SK-N-SH (cell line): ENCODE measurements at regions not wholly inside any gene's neighbourhood (a gene's known extent, or its start where the extent isn't known, plus 50 kb on each side); places are given as distances from the start of the nearest gene placed in this dataset.

Experiments
- CTCF ChIA-PET: fragments of 300-600, 350-600 bp; formaldehyde crosslinking; extraction: SDS; loops from one replicate; lab custom pipeline; 2021; lab: Yijun Ruan, JAX
- POLR2A ChIA-PET: fragments of 350-600 bp; sonication (Branson Sonifier 250); formaldehyde crosslinking; extraction: SDS; loops from one replicate; lab custom pipeline; 2020; ENCODE audit warnings: antibody characterized with exemption, inconsistent platforms; lab: Yijun Ruan, JAX
- DNase-seq: peaks from one replicate; pipeline ENCODE4 v3.0.0; 2012
- H2AFZ ChIP-seq: fragments of 200-600 bp; sonication (generic); 2 replicates; pipeline ENCODE4 v1.8.1; 2016; ENCODE audit warnings: antibody characterized with exemption, mild to moderate bottlenecking, low read depth
- H3F3A ChIP-seq: fragments of 200-600 bp; sonication (generic); replicated peaks from 2 replicates; pipeline ENCODE3; 2016; ENCODE audit warnings: antibody characterized with exemption, mild to moderate bottlenecking; ENCODE audit not compliant: insufficient read depth
- H3K27ac ChIP-seq, 2 experiments: fragments of 200-500 bp in 1 of 2; fragments of 200-600 bp in 1 of 2; sonication (Bioruptor generic) in 1 of 2; sonication (generic), shearing (Covaris generic) in 1 of 2; 2 replicates each; pipeline versions ENCODE4 v1.5.1 to v1.6.1; 2014 to 2016; ENCODE audit warnings: low read depth in 2 of 2, inconsistent platforms in 1 of 2, low read length in 1 of 2, mild to moderate bottlenecking in 1 of 2, mixed read lengths in 1 of 2
- H3K27me3 ChIP-seq: fragments of 200-600 bp; sonication (generic), shearing (Covaris generic); 2 replicates; pipeline ENCODE4 v1.6.1; 2016; ENCODE audit warnings: mixed run types; ENCODE audit not compliant: insufficient read depth
- H3K36me3 ChIP-seq, 2 experiments: fragments of 200-500 bp in 1 of 2; fragments of 200-600 bp in 1 of 2; sonication (Bioruptor generic) in 1 of 2; sonication (generic) in 1 of 2; replicated peaks in 1 of 2; 2 replicates each; pipeline versions ENCODE3 to v1.5.1; 2014 to 2016; ENCODE audit warnings: low read length in 1 of 2, mild to moderate bottlenecking in 1 of 2; ENCODE audit not compliant: insufficient read depth in 2 of 2, control insufficient read depth in 1 of 2
- H3K4me1 ChIP-seq, 2 experiments: fragments of 200-500 bp in 1 of 2; fragments of 200-600 bp in 1 of 2; sonication (Bioruptor generic) in 1 of 2; sonication (generic), shearing (Covaris generic) in 1 of 2; 2 replicates each; pipeline versions ENCODE4 v1.5.1 to v1.6.1; 2014 to 2016; ENCODE audit warnings: low read depth in 1 of 2, low read length in 1 of 2, mixed run types in 1 of 2; ENCODE audit not compliant: insufficient read depth in 2 of 2, control insufficient read depth in 1 of 2
- H3K4me2 ChIP-seq: fragments of 200-600 bp; sonication (generic), shearing (Covaris generic); 2 replicates; pipeline ENCODE4 v1.6.1; 2017; ENCODE audit warnings: mixed run types
- H3K4me3 ChIP-seq, 2 experiments: fragments of 200-500 bp in 1 of 2; fragments of 200-600 bp in 1 of 2; sonication (Bioruptor generic) in 1 of 2; sonication (generic), shearing (Covaris generic) in 1 of 2; 2 replicates each; pipeline versions ENCODE4 v1.5.1 to v1.8.1; 2014 to 2016; ENCODE audit warnings: low read depth in 2 of 2, inconsistent platforms in 1 of 2, low read length in 1 of 2, mild to moderate bottlenecking in 1 of 2, mixed read lengths in 1 of 2, moderate library complexity in 1 of 2
- H3K79me2 ChIP-seq: fragments of 200-600 bp; sonication (generic); 2 replicates; pipeline ENCODE4 v1.8.1; 2017; ENCODE audit warnings: mild to moderate bottlenecking; ENCODE audit not compliant: insufficient read depth
- H3K9ac ChIP-seq: fragments of 200-600 bp; sonication (generic); 2 replicates; pipeline ENCODE4 v1.6.1; 2017; ENCODE audit warnings: mixed run types
- H3K9me2 ChIP-seq: fragments of 200-600 bp; sonication (generic); 2 replicates; pipeline ENCODE4 v1.6.1; 2017; ENCODE audit warnings: mixed run types
- H3K9me3 ChIP-seq: fragments of 200-600 bp; sonication (generic); 2 replicates; pipeline ENCODE4 v1.6.1; 2017; ENCODE audit warnings: mixed run types, mild to moderate bottlenecking, moderate library complexity
- H4K20me1 ChIP-seq: fragments of 200-600 bp; sonication (generic); 2 replicates; pipeline ENCODE4 v1.6.1; 2017; ENCODE audit warnings: mild to moderate bottlenecking, mixed run types; ENCODE audit not compliant: insufficient read depth
- ELF1 ChIP-seq: IDR thresholded peaks from 2 replicates; pipeline ENCODE4 v1.4.0; 2012
- EZH2phosphoT487 ChIP-seq: fragments of 200-600 bp; sonication (generic); IDR thresholded peaks from 2 replicates; pipeline ENCODE4 v1.6.1; 2017; ENCODE audit warnings: low read depth, mixed run types, mild to moderate bottlenecking, antibody characterized with exemption, moderate library complexity, borderline replicate concordance
- FOXJ3 ChIP-seq: sonication (generic); formaldehyde crosslinking; IDR thresholded peaks from 2 replicates; pipeline ENCODE4 v1.5.1; 2020; ENCODE audit warnings: mild to moderate bottlenecking, missing genetic modification reagents
- FOXM1 ChIP-seq: IDR thresholded peaks from 2 replicates; pipeline ENCODE4 v1.4.0; 2012; ENCODE audit warnings: low read depth, mild to moderate bottlenecking
- GABPA ChIP-seq: IDR thresholded peaks from 2 replicates; pipeline ENCODE4 v1.4.0; 2012; ENCODE audit warnings: low read depth, mild to moderate bottlenecking
- JUND ChIP-seq: IDR thresholded peaks from 2 replicates; pipeline ENCODE4 v1.4.0; 2012
- NRF1 ChIP-seq: IDR thresholded peaks from 2 replicates; pipeline ENCODE4 v1.6.1; 2012; ENCODE audit warnings: low read depth, mild to moderate bottlenecking, low read length
- RCOR1 ChIP-seq: fragments of 150-350 bp; IDR thresholded peaks from 2 replicates; pipeline ENCODE4 v1.6.1; 2017; ENCODE audit warnings: antibody characterized with exemption, low read length
- RFX5 ChIP-seq: IDR thresholded peaks from 2 replicates; pipeline ENCODE4 v1.6.1; 2012; ENCODE audit warnings: mild to moderate bottlenecking, improper control_type of control experiment, low read length
- RXRA ChIP-seq: IDR thresholded peaks from 2 replicates; pipeline ENCODE4 v1.4.0; 2012; ENCODE audit warnings: low read depth, mild to moderate bottlenecking, borderline replicate concordance
- WGBS: methylation state at CpG from one replicate; pipeline ENCODE4 v1.1.6; 2017; ENCODE audit warnings: low lambda C conversion rate; 5-methylcytosine and 5-hydroxymethylcytosine counted together
- TF ChIP-seq, protein P1 (sequence below): fragments of 200-600 bp; sonication (generic); IDR thresholded peaks from 2 replicates; pipeline ENCODE4 v1.6.1; 2017; ENCODE audit warnings: antibody characterized with exemption, mild to moderate bottlenecking, moderate library complexity
- TF ChIP-seq, protein P2 (sequence below): fragments of 150-350 bp; IDR thresholded peaks from 2 replicates; pipeline ENCODE4 v1.6.1; 2016; ENCODE audit warnings: mild to moderate bottlenecking, low read depth, low read length
- TF ChIP-seq, protein P3 (sequence below): IDR thresholded peaks from 2 replicates; pipeline ENCODE4 v1.4.0; 2012; ENCODE audit warnings: low read depth
- TF ChIP-seq, protein P4 (sequence below): fragments of 150-350 bp; IDR thresholded peaks from 2 replicates; pipeline ENCODE4 v1.6.1; 2017; ENCODE audit warnings: antibody characterized with exemption, low read length, low read depth, borderline replicate concordance
- TF ChIP-seq, protein P5 (sequence below): IDR thresholded peaks from 2 replicates; pipeline ENCODE4; 2012
- TF ChIP-seq, protein P6 (sequence below): IDR thresholded peaks from 2 replicates; pipeline ENCODE4 v1.4.0; 2012; ENCODE audit warnings: low read depth, borderline replicate concordance

DNA sequence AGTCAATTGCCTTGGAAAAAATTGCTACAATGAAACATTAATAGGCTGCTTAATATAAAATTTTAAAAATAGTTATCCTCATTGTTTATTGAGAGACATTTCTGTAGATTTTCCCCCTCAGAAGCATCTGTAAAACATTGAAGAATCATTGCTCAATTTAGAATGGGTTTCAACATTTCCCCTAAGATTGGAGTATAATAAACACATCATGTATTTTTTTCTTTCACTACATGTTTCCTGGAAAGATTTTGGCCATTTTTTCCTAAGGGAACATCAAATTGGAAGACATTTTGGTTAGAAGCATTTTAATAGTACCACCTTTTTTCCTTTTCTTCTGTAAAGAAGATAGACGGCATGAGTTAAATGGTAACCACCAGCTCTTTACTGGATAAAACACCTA is 443.2 kb upstream of the SPHKAP start (continued):
- TF ChIP-seq, protein P1, sequence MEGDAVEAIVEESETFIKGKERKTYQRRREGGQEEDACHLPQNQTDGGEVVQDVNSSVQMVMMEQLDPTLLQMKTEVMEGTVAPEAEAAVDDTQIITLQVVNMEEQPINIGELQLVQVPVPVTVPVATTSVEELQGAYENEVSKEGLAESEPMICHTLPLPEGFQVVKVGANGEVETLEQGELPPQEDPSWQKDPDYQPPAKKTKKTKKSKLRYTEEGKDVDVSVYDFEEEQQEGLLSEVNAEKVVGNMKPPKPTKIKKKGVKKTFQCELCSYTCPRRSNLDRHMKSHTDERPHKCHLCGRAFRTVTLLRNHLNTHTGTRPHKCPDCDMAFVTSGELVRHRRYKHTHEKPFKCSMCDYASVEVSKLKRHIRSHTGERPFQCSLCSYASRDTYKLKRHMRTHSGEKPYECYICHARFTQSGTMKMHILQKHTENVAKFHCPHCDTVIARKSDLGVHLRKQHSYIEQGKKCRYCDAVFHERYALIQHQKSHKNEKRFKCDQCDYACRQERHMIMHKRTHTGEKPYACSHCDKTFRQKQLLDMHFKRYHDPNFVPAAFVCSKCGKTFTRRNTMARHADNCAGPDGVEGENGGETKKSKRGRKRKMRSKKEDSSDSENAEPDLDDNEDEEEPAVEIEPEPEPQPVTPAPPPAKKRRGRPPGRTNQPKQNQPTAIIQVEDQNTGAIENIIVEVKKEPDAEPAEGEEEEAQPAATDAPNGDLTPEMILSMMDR = no peak

DNA sequence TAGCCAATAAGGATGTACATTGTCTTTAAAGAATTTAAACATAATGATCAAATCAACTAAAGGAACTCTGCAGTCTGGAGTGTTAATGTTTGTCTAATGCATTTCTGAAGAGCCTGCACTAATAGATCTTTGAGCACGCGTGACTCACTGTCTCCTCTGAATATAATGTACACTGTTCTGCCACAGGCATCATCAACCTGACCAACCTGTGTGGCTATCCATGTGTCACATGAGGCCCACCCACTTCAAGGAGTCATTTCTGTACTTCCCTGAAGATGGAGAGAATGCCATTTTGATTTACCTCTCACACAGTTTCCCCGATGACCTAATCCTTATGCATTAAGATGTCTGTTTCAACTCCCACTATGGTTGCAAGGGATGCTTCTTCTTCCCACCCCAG is 434.0 kb upstream of the SPHKAP start:
- no peaks in the 10 kb centered on the region for H3K36me3 ChIP-seq
- no peak overlapping the region for H3K27ac ChIP-seq
- no peak overlapping the region for H3K4me3 ChIP-seq
- H3K27me3 ChIP-seq = no peaks in the 10 kb centered on the region
- CTCF ChIA-PET = no interaction called here
- peaks cover 1% of the 10 kb centered on the region; the same call in 1 of the 2 replicates for H3K9me3 ChIP-seq
- H3K79me2 ChIP-seq = no peaks in the 10 kb centered on the region
- POLR2A ChIA-PET = no interaction called here
- H3K4me1 ChIP-seq = no peaks in the 10 kb centered on the region; a peak in 1 of 4 replicates
- TF ChIP-seq, protein P2, sequence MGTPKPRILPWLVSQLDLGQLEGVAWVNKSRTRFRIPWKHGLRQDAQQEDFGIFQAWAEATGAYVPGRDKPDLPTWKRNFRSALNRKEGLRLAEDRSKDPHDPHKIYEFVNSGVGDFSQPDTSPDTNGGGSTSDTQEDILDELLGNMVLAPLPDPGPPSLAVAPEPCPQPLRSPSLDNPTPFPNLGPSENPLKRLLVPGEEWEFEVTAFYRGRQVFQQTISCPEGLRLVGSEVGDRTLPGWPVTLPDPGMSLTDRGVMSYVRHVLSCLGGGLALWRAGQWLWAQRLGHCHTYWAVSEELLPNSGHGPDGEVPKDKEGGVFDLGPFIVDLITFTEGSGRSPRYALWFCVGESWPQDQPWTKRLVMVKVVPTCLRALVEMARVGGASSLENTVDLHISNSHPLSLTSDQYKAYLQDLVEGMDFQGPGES = no peak
- TF ChIP-seq RXRA = no peak
- TF ChIP-seq FOXJ3 = no peak
- no peak for TF ChIP-seq JUND
- TF ChIP-seq NRF1 = no peak
- TF ChIP-seq, protein P3, sequence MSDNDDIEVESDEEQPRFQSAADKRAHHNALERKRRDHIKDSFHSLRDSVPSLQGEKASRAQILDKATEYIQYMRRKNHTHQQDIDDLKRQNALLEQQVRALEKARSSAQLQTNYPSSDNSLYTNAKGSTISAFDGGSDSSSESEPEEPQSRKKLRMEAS = no peak
- TF ChIP-seq RFX5 = no peak
- TF ChIP-seq GABPA = no peak
- TF ChIP-seq, protein P4, sequence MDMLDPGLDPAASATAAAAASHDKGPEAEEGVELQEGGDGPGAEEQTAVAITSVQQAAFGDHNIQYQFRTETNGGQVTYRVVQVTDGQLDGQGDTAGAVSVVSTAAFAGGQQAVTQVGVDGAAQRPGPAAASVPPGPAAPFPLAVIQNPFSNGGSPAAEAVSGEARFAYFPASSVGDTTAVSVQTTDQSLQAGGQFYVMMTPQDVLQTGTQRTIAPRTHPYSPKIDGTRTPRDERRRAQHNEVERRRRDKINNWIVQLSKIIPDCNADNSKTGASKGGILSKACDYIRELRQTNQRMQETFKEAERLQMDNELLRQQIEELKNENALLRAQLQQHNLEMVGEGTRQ = no peak
- no peaks in the 10 kb centered on the region for H4K20me1 ChIP-seq
- WGBS = 73% methylated on average over 3 of the region's 3 CpGs
- H3F3A ChIP-seq = peaks cover 9% of the 10 kb centered on the region
- no peak overlapping the region for H3K4me2 ChIP-seq
- H3K9ac ChIP-seq = no peak overlapping the region
- no peak overlapping the region for H2AFZ ChIP-seq
- no peak for DNase-seq
- 0 out of 2 replicates have a peak, but pooled peaks cover 3% of the 10 kb centered on the region for H3K9me2 ChIP-seq

DNA sequence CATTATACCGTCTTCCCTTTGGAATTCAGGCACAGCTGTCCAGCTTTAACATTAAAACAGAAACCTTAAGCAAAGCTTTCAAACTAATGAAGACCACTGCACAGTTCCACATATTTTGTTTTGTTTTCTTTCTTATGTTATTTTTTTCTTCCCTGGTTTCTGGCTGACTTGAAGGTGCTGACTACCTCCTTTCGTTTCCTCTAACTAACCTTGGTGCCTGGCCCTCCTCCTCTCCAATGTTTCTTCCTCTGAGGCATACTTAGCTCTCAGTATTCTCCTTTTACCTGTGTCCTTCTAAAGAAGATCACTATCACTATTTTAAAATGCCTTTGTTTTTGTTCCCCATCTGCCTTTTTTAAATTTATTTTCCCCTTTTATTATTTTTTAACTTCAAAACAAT is 433.3 kb upstream of the SPHKAP start:
- Histone ChIP-seq H3K4me2 (no peak overlapping the region), H3K9me2 (0 out of 2 replicates have a peak, but pooled peaks cover 3% of the 10 kb centered on the region), H3K4me1 (no peaks in the 10 kb centered on the region; a peak in 1 of 4 replicates), H3K4me3 (no peak overlapping the region), H3K27ac (no peak overlapping the region), H3K79me2 (no peaks in the 10 kb centered on the region), H3K27me3 (no peaks in the 10 kb centered on the region), H3F3A (peaks cover 9% of the 10 kb centered on the region), H3K9ac (no peak overlapping the region), H3K36me3 (no peaks in the 10 kb centered on the region), H3K9me3 (peaks cover 4% of the 10 kb centered on the region; the same call in 1 of the 2 replicates), H2AFZ (no peak overlapping the region), H4K20me1 (no peaks in the 10 kb centered on the region)
- no peak for DNase-seq
- WGBS = 44% methylated on average over 2 of the region's 2 CpGs
- CTCF ChIA-PET = interaction anchor here (1.4 kb wide), 1 partner anchor 9 kb away, joined by 4 read pairs; no protein-coding TSS in a partner anchor
- POLR2A ChIA-PET = no interaction called here
- TF ChIP-seq FOXM1 (no peak), ELF1 (no peak), RCOR1 (no peak), EZH2phosphoT487 (no peak)
- TF ChIP-seq, protein P1 = no peak
- TF ChIP-seq, protein P4 = no peak
- TF ChIP-seq, protein P5, sequence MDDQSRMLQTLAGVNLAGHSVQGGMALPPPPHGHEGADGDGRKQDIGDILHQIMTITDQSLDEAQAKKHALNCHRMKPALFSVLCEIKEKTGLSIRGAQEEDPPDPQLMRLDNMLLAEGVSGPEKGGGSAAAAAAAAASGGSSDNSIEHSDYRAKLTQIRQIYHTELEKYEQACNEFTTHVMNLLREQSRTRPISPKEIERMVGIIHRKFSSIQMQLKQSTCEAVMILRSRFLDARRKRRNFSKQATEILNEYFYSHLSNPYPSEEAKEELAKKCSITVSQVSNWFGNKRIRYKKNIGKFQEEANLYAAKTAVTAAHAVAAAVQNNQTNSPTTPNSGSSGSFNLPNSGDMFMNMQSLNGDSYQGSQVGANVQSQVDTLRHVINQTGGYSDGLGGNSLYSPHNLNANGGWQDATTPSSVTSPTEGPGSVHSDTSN = no peak
- TF ChIP-seq, protein P6, sequence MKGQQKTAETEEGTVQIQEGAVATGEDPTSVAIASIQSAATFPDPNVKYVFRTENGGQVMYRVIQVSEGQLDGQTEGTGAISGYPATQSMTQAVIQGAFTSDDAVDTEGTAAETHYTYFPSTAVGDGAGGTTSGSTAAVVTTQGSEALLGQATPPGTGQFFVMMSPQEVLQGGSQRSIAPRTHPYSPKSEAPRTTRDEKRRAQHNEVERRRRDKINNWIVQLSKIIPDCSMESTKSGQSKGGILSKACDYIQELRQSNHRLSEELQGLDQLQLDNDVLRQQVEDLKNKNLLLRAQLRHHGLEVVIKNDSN = no peak
